Activated T-cell treated with anti-CD3 and anti-CD28 coated beads, Interleukin-2, amount 50 U/mL, for 24 hours (primary cell): ENCODE measurements at regions not wholly inside any gene's neighbourhood (a gene's known extent, or its start where the extent isn't known, plus 50 kb on each side); places are given as distances from the start of the nearest gene placed in this dataset.

ENCODE experiments used
- DNase-seq: peaks from one replicate; pipeline ENCODE4 v3.0.0-alpha.2; 2020
- H3K27ac Mint-ChIP-seq: 2 replicates; pipeline ENCODE4 v1.8.0; 2020; ENCODE audit warnings: mild to moderate bottlenecking, mixed read lengths
- H3K27me3 Mint-ChIP-seq: 2 replicates; pipeline ENCODE4 v1.8.0; 2020; ENCODE audit warnings: mixed read lengths
- H3K36me3 Mint-ChIP-seq: 2 replicates; pipeline ENCODE4 v1.8.0; 2020; ENCODE audit warnings: low read depth, mixed read lengths
- H3K4me1 Mint-ChIP-seq: 2 replicates; pipeline ENCODE4 v1.8.0; 2020; ENCODE audit warnings: low read depth, mixed read lengths
- H3K4me3 Mint-ChIP-seq: 2 replicates; pipeline ENCODE4 v1.8.0; 2020; ENCODE audit warnings: mild to moderate bottlenecking, moderate library complexity, mixed read lengths
- H3K9me3 Mint-ChIP-seq: 2 replicates; pipeline ENCODE4 v1.8.0; 2020; ENCODE audit warnings: mixed read lengths

- Mint-ChIP-seq H3K4me3 (no peak overlapping the region), H3K36me3 (no peaks in the 10 kb centered on the region), H3K27ac (no peak overlapping the region), H3K9me3 (no peaks in the 10 kb centered on the region), H3K27me3 (peaks cover 6% of the 10 kb centered on the region), H3K4me1 (no peaks in the 10 kb centered on the region)
- DNase-seq = no peak
Measured at GRCh38 chr6:43970068-43970912, 157.0 kb downstream of the MRPL14 start.

DNA sequence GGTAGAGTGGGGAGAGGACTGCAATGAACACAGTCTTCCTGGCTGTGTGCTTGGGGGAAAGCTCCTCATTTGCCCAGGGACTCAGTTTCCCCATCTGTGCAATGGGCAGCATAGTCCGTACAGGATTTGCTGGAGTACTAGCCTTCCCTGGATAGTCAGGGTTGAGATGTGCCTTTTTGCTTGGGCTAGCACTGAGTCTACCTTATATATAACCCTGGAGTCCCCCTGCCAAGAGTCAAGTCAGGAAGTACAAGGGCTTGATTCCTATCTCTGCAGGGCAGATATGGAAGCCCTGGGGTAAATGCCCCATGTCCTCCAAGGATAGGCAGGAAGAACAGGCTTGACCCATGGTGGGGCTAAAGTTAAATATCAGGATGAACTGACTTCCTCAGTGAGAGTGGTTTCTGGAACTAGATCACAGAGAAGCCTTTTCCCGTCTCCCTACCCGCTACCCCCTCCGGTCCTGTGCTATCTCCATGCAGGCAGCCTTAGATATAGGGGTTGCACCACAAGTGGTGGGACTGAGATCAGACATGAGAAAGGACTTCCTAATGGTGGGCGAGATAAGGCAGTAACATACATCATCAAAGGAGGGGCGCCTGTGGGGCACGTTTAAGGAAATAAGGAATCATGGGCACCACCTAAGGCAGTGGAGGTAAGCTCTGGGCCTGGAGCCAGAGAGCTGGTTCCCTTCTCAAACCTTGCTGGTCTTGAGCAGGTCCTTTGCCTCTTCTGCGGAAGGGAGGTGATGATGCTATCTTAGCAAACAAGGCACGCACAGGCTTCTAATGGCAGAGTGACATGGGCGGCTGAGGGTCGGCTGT is 157.9 kb downstream of the MRPL14 start:
- Mint-ChIP-seq H3K4me1 (no peaks in the 10 kb centered on the region), H3K9me3 (no peaks in the 10 kb centered on the region), H3K4me3 (no peak overlapping the region), H3K27ac (no peak overlapping the region), H3K36me3 (no peaks in the 10 kb centered on the region), H3K27me3 (peaks cover 9% of the 10 kb centered on the region)
- DNase-seq = no peak

GRCh38 chr6:43968110-43968965 is 158.9 kb downstream of the MRPL14 start:
- Mint-ChIP-seq H3K4me1 (no peaks in the 10 kb centered on the region), H3K27ac (no peak overlapping the region), H3K4me3 (no peak overlapping the region), H3K27me3 (peaks cover 9% of the 10 kb centered on the region), H3K36me3 (no peaks in the 10 kb centered on the region), H3K9me3 (no peaks in the 10 kb centered on the region)
- no peak for DNase-seq

- Mint-ChIP-seq H3K4me1 (no peaks in the 10 kb centered on the region), H3K27ac (no peak overlapping the region), H3K9me3 (no peaks in the 10 kb centered on the region), H3K36me3 (no peaks in the 10 kb centered on the region), H3K4me3 (no peak overlapping the region), H3K27me3 (peaks cover 9% of the 10 kb centered on the region)
- DNase-seq = no peak
Measured at GRCh38 chr6:43967719-43968091, 159.5 kb downstream of the MRPL14 start.

DNA sequence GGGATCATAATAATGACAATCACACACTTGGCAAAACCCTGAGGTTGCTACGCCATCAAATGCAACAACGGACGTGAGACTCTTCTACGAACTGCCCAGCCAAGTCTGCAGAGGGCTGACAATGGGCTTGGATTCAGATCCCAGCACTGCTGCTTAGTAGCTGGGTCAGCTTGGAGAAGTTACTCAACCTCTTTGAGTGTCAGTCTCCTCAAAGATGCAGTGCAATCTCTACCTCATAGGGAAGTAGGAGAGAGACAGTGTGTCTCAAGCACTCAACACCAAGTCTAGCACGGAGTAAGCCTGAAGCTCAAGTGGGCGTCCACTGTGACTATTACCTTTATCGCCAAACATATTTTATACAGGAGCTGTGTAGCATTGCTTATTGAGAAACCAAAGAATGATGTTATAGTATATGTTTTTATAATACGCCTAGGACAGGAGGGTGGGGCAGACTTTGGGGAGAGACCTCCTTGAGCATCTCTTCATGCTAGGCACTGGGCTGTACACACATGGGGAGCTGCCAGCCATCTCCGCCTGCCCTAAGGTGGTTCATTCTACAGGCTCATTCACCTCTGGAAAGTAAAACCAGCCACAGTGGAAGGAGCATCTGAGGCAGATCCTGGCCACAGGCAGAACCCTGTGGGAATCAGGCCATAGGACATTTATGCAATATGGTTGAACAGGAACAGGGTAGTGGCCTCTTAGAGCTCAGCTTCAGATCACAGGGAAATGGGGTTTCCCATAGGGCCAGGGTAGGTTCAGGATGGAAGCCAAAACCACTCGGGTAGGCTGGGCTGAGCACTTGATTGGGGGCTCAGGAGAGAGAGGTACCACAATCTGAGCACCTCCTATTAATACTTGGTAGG is 160.2 kb downstream of the MRPL14 start:
- no peaks in the 10 kb centered on the region for H3K4me1 Mint-ChIP-seq

DNA sequence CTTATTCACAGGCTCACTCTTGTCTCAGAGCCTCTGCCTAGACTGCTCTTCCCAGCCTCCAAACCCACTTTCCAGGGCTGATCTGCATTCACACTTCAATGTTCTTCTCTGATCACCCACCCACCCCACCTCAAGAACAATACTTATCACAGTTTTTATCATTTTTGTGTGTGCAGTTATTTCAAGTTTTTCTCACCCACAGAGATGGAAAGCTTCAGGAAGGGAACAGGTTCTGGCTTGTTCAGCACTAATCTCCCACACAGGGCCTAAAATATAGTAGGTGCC is 160.9 kb downstream of the MRPL14 start:
- Mint-ChIP-seq H3K4me3 (no peak overlapping the region), H3K36me3 (no peaks in the 10 kb centered on the region), H3K27me3 (peaks cover 9% of the 10 kb centered on the region), H3K9me3 (no peaks in the 10 kb centered on the region), H3K27ac (no peak overlapping the region), H3K4me1 (no peaks in the 10 kb centered on the region)
- DNase-seq = no peak

More for the DNA sequence above, 160.2 kb downstream of the MRPL14 start:
- no peak for DNase-seq
- no peaks in the 10 kb centered on the region for H3K9me3 Mint-ChIP-seq
- no peak overlapping the region for H3K27ac Mint-ChIP-seq
- peaks cover 9% of the 10 kb centered on the region for H3K27me3 Mint-ChIP-seq
- no peaks in the 10 kb centered on the region for H3K36me3 Mint-ChIP-seq
- no peak overlapping the region for H3K4me3 Mint-ChIP-seq

DNA sequence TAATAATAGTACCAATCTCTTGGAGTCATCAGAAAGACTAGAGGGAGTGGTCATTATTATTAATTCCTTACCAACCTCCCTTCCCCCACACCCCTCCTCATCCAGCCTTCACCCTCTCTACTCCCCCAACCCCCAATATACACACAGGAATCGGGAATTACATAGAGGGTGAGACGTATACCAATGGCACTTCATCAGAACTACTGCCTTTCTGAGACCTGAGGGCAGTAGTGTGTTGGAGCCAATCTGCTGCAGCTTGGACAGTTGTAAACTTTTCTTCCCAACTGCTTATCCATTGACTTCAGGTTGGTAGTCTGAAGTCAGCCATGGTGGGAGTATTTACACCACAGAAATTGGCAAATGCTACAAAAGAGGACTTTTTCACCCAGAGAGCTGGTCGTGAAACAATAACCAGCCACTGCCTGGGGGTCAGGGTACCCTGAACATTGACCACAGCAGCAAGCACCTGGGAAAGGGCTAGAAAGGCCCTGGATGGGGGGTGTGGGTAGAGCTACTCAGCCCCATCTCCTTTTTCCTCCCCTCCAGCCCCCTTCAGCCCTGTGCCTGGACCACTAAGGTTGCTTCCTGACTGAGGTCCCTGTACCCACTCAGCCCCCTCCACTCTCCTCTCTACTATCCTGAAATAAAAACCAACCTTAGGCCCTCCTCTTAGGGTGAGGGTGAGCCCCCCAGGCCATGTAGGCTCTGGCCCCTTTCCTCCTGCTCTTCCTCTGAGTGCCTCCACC is 161.5 kb downstream of the MRPL14 start:
- peaks cover 9% of the 10 kb centered on the region for H3K27me3 Mint-ChIP-seq

GRCh38 chr6:43964659-43965570 is 162.3 kb downstream of the MRPL14 start:
- H3K27ac Mint-ChIP-seq = no peak overlapping the region
- H3K9me3 Mint-ChIP-seq = no peaks in the 10 kb centered on the region
- DNase-seq = no peak
- no peaks in the 10 kb centered on the region for H3K4me1 Mint-ChIP-seq
- no peak overlapping the region for H3K4me3 Mint-ChIP-seq
- peaks cover 9% of the 10 kb centered on the region for H3K27me3 Mint-ChIP-seq
- no peaks in the 10 kb centered on the region for H3K36me3 Mint-ChIP-seq

More for the DNA sequence above, 161.5 kb downstream of the MRPL14 start:
- no peaks in the 10 kb centered on the region for H3K36me3 Mint-ChIP-seq
- no peak for DNase-seq
- H3K27ac Mint-ChIP-seq = no peak overlapping the region
- no peaks in the 10 kb centered on the region for H3K4me1 Mint-ChIP-seq
- no peak overlapping the region for H3K4me3 Mint-ChIP-seq
- no peaks in the 10 kb centered on the region for H3K9me3 Mint-ChIP-seq

DNA sequence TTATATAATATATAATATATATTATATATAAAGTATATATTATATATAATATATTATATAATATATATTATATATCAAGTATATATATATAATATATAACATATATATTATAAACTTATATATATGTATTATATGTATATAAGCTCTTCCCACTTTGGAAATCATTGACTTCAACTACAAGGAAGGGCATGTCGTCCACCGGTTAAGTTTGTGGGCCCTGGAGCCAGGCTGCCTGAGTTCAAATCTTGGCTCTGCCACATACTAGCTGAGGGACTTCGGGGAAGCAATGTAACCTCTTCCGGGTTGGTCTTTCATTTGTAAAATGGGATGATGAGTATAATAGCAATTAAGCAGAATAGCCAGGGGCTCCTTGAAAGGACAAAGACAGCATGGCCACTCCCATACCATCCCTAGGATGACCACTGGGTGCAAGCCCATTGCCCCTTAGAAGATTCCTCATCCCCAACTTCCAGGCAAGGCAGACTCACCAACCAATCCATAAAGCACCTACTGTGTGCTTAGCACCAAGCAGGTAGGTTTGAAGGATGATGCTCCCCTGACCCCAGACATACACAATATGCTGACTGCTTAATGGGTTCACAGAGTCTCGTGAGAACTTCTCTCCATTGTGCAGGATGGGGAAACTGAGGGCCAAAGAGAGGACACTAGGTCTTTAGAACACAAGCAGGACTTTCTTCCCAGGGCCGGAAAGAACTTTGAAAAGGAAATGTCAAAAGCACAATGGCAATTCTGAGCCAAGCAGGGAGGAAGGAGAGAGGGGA is 163.2 kb downstream of the MRPL14 start:
- H3K4me3 Mint-ChIP-seq = no peak overlapping the region
- no peaks in the 10 kb centered on the region for H3K4me1 Mint-ChIP-seq
- H3K9me3 Mint-ChIP-seq = no peaks in the 10 kb centered on the region
- no peak overlapping the region for H3K27ac Mint-ChIP-seq
- H3K27me3 Mint-ChIP-seq = peaks cover 15% of the 10 kb centered on the region
- no peak for DNase-seq
- H3K36me3 Mint-ChIP-seq = no peaks in the 10 kb centered on the region

DNA sequence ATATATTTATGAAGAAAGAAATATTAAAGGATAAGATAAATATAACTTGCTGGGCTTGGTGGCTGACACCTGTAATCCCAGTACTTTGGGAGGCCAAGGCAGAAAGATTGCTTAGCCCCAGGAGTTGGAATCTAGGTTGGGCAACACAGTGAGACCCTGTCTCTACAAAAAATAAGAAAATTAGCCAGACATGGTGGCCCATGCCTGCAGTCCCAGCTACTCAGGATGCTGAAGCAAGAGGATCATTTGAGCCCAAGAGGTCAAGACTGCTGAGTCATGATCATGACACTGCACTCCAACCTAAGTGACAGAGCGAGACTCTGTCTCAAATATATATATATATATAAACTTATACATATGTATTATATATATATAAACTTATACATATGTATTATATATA is 164.0 kb downstream of the MRPL14 start:
- Mint-ChIP-seq H3K27me3 (peaks cover 17% of the 10 kb centered on the region), H3K9me3 (no peaks in the 10 kb centered on the region), H3K4me1 (no peaks in the 10 kb centered on the region), H3K4me3 (no peak overlapping the region), H3K27ac (no peak overlapping the region), H3K36me3 (no peaks in the 10 kb centered on the region)
- DNase-seq = no peak

GRCh38 chr6:43962458-43962857 is 164.8 kb downstream of the MRPL14 start:
- H3K27ac Mint-ChIP-seq = no peak overlapping the region
- no peaks in the 10 kb centered on the region for H3K4me1 Mint-ChIP-seq
- no peak for DNase-seq
- no peaks in the 10 kb centered on the region for H3K36me3 Mint-ChIP-seq
- H3K4me3 Mint-ChIP-seq = no peak overlapping the region
- H3K27me3 Mint-ChIP-seq = peaks cover 17% of the 10 kb centered on the region
- H3K9me3 Mint-ChIP-seq = no peaks in the 10 kb centered on the region

DNA sequence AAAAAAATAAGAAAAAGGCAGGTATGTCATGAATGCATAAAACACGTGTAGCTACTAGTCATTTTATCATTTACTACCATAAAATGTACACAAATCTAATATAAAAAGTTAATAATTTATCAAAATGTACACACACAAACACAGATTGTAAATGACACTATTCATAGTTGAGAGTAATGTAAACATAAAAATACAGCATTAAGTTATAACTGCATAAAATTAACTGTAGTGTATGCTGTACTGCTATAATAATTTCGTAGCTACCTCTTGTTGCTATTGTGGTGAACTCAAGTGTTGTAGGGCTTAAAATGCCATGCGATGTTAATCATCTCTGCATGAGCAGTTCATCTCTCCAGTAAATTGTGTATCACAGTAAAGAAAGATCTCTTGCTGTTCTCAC is 170.0 kb downstream of the MRPL14 start:
- Mint-ChIP-seq H3K4me3 (no peak overlapping the region), H3K4me1 (no peaks in the 10 kb centered on the region), H3K27me3 (peaks cover 32% of the 10 kb centered on the region), H3K9me3 (no peaks in the 10 kb centered on the region), H3K36me3 (no peaks in the 10 kb centered on the region), H3K27ac (no peak overlapping the region)
- no peak for DNase-seq
